BJ (cell line): ENCODE measurements at regions not wholly inside any gene's neighbourhood (a gene's known extent, or its start where the extent isn't known, plus 50 kb on each side); places are given as distances from the start of the nearest gene placed in this dataset.

ENCODE experiments used
- CTCF ChIA-PET: fragments of 350-600 bp; formaldehyde crosslinking; extraction: SDS; loops from one replicate; lab custom pipeline; 2021; ENCODE audit warnings: antibody characterized with exemption, inconsistent platforms; lab: Yijun Ruan, JAX
- POLR2A ChIA-PET: fragments of 300-600 bp; sonication (Branson Sonifier 250); formaldehyde crosslinking; extraction: SDS; loops from one replicate; lab custom pipeline; 2021; ENCODE audit warnings: antibody characterized with exemption; lab: Charles Lee
- DNase-seq: peaks from one replicate; pipeline ENCODE4 v3.0.0-alpha.2; 2011; ENCODE audit warnings: low read depth
- H3K27me3 ChIP-seq: 2 replicates; pipeline ENCODE4 v1.6.0; 2011; ENCODE audit warnings: low read length; ENCODE audit not compliant: control insufficient read depth, insufficient read depth
- H3K36me3 ChIP-seq: 2 replicates; pipeline ENCODE4 v1.5.1; 2011; ENCODE audit warnings: low read length; ENCODE audit not compliant: control insufficient read depth, insufficient read depth
- H3K4me3 ChIP-seq: 2 replicates; pipeline ENCODE4 v1.5.1; 2011; ENCODE audit warnings: low read depth, mild to moderate bottlenecking, control low read depth, low read length
- CTCF ChIP-seq: IDR thresholded peaks from 2 replicates; pipeline ENCODE4 v1.5.1; 2011; ENCODE audit warnings: low read depth, mild to moderate bottlenecking, control low read depth, inconsistent platforms, low read length, moderate library complexity; ENCODE audit not compliant: insufficient read depth

- ChIA-PET POLR2A (no interaction called here), CTCF (interaction anchor here (0.7 kb wide), 1 partner anchor 384 kb away, joined by 3 read pairs; no protein-coding TSS in a partner anchor)
- Histone ChIP-seq H3K36me3 (no peaks in the 10 kb centered on the region), H3K27me3 (no peaks in the 10 kb centered on the region), H3K4me3 (no peak overlapping the region)
- DNase-seq = no peak
- no peak for TF ChIP-seq CTCF
Observed at GRCh38 chr5:164175083-164175482, 669.7 kb downstream of the MAT2B start.

- Histone ChIP-seq H3K4me3 (no peak overlapping the region), H3K36me3 (no peaks in the 10 kb centered on the region), H3K27me3 (no peaks in the 10 kb centered on the region)
- TF ChIP-seq CTCF = no peak
- ChIA-PET POLR2A (no interaction called here), CTCF (no interaction called here)
- no peak for DNase-seq
Observed at GRCh38 chr5:164179406-164179805, 674.0 kb downstream of the MAT2B start.

- Histone ChIP-seq H3K27me3 (no peaks in the 10 kb centered on the region), H3K36me3 (no peaks in the 10 kb centered on the region), H3K4me3 (no peak overlapping the region)
- ChIA-PET CTCF (no interaction called here), POLR2A (no interaction called here)
- no peak for TF ChIP-seq CTCF
- no peak for DNase-seq
Observed at GRCh38 chr5:164181604-164182003, 676.2 kb downstream of the MAT2B start.

- Histone ChIP-seq H3K4me3 (no peak overlapping the region), H3K36me3 (no peaks in the 10 kb centered on the region), H3K27me3 (no peaks in the 10 kb centered on the region)
- no peak for DNase-seq
- ChIA-PET CTCF (no interaction called here), POLR2A (no interaction called here)
- TF ChIP-seq CTCF = no peak
Observed at GRCh38 chr5:164184158-164184557, 678.7 kb downstream of the MAT2B start.

- Histone ChIP-seq H3K36me3 (no peaks in the 10 kb centered on the region), H3K4me3 (no peak overlapping the region), H3K27me3 (no peaks in the 10 kb centered on the region)
- ChIA-PET CTCF (no interaction called here), POLR2A (no interaction called here)
- TF ChIP-seq CTCF = no peak
- DNase-seq = no peak
Observed at GRCh38 chr5:164185000-164185399, 679.6 kb downstream of the MAT2B start.
